ENCODE measurements at regions not wholly inside any gene's neighbourhood (a gene's known extent, or its start where the extent isn't known, plus 50 kb on each side); places are given as distances from the start of the nearest gene placed in this dataset.

DNA sequence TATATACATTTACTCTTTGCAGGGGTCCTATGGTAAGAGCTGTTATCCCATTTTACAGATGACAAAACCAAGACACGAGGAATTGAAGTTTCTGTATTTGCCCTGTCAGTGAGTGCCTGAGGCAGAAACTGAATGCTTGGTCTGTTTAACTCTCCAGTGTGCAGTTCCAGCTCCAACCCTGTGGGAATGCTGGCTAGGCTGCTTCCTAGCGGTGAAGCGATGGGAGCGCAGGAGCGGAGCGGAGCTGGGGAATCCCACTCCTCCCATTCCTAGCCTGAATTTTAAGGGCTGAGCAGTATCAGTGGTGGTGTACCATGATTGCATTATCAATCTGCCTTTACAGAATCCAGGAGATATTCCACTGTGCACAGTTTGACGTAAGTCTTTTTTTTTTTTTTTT is 202.3 kb downstream of the LRRC70 start:
- TF ChIP-seq, protein P1, sequence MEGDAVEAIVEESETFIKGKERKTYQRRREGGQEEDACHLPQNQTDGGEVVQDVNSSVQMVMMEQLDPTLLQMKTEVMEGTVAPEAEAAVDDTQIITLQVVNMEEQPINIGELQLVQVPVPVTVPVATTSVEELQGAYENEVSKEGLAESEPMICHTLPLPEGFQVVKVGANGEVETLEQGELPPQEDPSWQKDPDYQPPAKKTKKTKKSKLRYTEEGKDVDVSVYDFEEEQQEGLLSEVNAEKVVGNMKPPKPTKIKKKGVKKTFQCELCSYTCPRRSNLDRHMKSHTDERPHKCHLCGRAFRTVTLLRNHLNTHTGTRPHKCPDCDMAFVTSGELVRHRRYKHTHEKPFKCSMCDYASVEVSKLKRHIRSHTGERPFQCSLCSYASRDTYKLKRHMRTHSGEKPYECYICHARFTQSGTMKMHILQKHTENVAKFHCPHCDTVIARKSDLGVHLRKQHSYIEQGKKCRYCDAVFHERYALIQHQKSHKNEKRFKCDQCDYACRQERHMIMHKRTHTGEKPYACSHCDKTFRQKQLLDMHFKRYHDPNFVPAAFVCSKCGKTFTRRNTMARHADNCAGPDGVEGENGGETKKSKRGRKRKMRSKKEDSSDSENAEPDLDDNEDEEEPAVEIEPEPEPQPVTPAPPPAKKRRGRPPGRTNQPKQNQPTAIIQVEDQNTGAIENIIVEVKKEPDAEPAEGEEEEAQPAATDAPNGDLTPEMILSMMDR (conservative IDR thresholded peaks at IDR 0.05; ENCODE audit: low read length), result no peak
- no peak for TF ChIP-seq EZH2phosphoT487 (IDR thresholded peaks at IDR 0.05; ENCODE audit: borderline replicate concordance, low read depth, low read length)
